Thoracic aorta (tissue), 2 donors: ENCODE measurements at regions not wholly inside any gene's neighbourhood (a gene's known extent, or its start where the extent isn't known, plus 50 kb on each side); places are given as distances from the start of the nearest gene placed in this dataset.

Experiments
- ATAC-seq: fragments of 150-250 bp; one replicate; pipeline ENCODE4 v1.8.0; 2017; ENCODE audit warnings: low read depth; ENCODE audit not compliant: insufficient number of reproducible peaks, low FRiP score
- DNase-seq: peaks from one replicate; pipeline ENCODE4 v3.0.0-alpha.2; 2020; ENCODE audit warnings: low spot score
- H3K27ac ChIP-seq, 2 donors: fragments of 200-600 bp; sonication (generic); 1 replicate in 1 of 2; 2 replicates in 1 of 2; pipeline ENCODE4 v1.5.1; 2016; ENCODE audit warnings: mild to moderate bottlenecking in 2 of 2, moderate library complexity in 2 of 2
- H3K27me3 ChIP-seq: fragments of 200-600 bp; sonication (generic); replicated peaks from 2 replicates; pipeline ENCODE4 v1.6.0; 2016; ENCODE audit warnings: mild to moderate bottlenecking; ENCODE audit not compliant: insufficient read depth
- H3K36me3 ChIP-seq: fragments of 200-600 bp; sonication (generic); one replicate; pipeline ENCODE4 v1.5.1; 2016
- H3K4me1 ChIP-seq, 2 donors: fragments of 200-600 bp; sonication (generic); 1 replicate in 1 of 2; 2 replicates in 1 of 2; pipeline versions ENCODE4 v1.5.1 to v1.6.0; 2016; ENCODE audit warnings: low read depth in 2 of 2, mild to moderate bottlenecking in 1 of 2; ENCODE audit not compliant: control insufficient read depth in 1 of 2
- H3K4me3 ChIP-seq: fragments of 200-600 bp; sonication (generic); 2 replicates; pipeline ENCODE4 v1.5.1; 2016; ENCODE audit warnings: mild to moderate bottlenecking
- H3K9me3 ChIP-seq: fragments of 200-600 bp; sonication (generic); 2 replicates; pipeline ENCODE4 v1.5.1; 2016
- TF ChIP-seq, protein P1 (sequence below): fragments of 200-600 bp; sonication (generic); IDR thresholded peaks from one replicate; pipeline ENCODE4 v1.5.1; 2019; ENCODE audit warnings: antibody characterized with exemption

DNA sequence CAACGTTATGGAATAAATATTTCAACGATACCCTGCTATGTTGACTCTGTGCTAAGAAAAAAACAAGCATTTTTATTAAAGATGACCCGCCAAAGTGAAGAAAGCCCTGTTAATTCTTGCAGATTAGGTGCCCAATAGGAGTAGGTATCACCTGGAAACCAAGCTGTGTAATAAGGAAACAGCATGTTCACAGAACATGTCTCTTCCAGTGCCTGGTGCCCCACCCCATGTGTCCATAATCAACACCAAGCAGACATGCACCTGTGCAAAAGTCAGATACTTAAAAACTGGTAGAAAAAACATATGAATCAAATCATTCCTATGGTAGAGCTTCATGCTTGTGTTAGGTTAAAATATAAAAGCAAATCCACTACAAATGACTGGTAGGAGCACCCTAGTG lies 327.1 kb downstream of the SHANK2 start:
- no peak for ATAC-seq
- Histone ChIP-seq H3K36me3 (no peaks in the 10 kb centered on the region), H3K9me3 (peaks cover 12% of the 10 kb centered on the region), H3K4me1 (no peaks in the 10 kb centered on the region), H3K27me3 (no peaks in the 10 kb centered on the region), H3K4me3 (no peak overlapping the region), H3K27ac (no peak overlapping the region)
- TF ChIP-seq, protein P1, sequence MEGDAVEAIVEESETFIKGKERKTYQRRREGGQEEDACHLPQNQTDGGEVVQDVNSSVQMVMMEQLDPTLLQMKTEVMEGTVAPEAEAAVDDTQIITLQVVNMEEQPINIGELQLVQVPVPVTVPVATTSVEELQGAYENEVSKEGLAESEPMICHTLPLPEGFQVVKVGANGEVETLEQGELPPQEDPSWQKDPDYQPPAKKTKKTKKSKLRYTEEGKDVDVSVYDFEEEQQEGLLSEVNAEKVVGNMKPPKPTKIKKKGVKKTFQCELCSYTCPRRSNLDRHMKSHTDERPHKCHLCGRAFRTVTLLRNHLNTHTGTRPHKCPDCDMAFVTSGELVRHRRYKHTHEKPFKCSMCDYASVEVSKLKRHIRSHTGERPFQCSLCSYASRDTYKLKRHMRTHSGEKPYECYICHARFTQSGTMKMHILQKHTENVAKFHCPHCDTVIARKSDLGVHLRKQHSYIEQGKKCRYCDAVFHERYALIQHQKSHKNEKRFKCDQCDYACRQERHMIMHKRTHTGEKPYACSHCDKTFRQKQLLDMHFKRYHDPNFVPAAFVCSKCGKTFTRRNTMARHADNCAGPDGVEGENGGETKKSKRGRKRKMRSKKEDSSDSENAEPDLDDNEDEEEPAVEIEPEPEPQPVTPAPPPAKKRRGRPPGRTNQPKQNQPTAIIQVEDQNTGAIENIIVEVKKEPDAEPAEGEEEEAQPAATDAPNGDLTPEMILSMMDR, result no peak
- DNase-seq, result no peak

DNA sequence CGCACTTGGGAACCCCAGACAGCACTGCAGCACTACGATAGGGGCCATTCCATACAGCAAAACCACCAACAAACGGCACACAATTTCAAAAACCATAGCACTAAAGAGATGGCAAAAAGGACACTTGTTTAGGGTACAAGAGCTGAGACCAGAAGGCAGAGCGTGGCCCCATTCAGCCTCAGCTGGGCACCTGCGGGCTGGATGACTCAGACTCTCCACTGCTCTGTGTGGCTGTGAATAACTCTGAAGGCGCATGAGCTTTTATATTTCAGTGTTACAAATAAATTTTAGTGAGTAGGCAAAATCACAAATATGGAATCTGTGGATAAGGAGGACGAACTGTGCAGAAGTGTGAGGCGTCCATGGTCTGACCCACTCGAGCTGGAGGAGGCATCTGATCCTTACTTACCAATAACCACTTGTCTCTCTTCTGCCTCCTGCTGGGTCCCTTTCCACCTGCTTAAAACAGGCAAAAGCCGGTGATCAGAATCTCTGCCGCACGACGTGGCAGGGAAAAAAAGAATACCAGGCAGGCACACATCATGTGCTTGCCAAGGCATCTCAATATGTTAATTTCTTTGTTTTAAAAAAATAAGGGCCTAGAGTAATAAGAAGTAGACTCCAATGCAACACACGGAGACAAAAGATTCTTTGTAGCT lies 325.7 kb downstream of the SHANK2 start:
- TF ChIP-seq, protein P1, result no peak
- Histone ChIP-seq H3K4me3 (no peak overlapping the region), H3K27me3 (no peaks in the 10 kb centered on the region), H3K4me1 (no peaks in the 10 kb centered on the region), H3K27ac (no peak overlapping the region), H3K9me3 (peaks cover 8% of the 10 kb centered on the region), H3K36me3 (no peaks in the 10 kb centered on the region)
- ATAC-seq, result no peak
- no peak for DNase-seq

DNA sequence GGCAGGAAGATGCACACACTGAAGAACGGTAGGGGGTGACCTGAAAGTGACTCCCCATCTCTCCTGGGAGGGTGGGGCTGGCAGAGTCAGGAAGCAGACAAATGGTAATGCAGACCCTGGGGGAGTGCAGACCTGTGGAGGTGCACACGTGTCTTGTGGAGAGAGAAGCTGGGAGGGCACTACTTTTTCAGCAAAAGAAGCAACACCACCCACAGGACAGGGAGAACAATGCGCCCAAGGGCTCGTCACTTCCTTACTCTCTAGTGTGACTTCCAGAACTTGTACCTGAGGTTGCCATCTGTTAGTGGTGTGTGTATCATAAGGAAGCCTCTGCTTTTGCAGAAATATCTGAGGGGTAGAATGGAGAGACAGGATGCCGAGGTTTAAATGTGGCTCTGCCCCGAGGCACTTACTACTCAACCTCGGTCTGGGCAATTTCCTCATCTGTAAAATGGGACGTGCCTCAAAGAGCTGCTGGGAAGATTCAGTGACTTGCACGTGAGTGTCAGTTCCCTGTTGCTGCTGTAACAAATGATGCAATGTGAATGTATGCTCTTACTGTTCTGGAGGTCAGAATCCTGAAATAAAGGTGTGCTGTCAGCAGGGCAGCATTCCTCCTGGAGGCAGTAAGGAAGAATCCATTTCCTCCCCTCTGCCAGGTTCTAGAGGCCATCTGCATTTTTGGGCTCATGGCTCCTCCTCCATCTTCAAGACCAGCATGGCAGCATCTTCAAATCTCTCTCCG lies 323.4 kb downstream of the SHANK2 start:
- no peak for ATAC-seq

DNA sequence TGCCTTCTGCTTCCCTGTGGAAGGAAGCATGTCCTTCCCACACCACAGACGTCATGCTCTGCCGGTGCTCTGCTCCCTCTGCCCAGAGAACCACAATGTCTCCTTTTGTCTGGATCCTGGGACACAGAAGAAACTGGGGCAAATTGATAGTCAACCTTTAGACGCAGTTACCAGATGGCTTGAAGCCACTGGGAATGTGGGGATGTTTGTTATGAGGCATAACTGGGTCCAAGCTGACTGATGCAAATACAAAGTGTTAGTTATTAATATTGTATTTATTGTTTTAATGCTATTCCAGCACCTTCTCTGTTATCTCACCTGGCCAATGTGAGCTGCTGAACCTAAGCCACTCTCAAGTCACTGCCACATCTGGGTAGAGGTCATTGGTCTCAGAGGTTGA lies 322.2 kb downstream of the SHANK2 start:
- H3K9me3 ChIP-seq, result peaks cover 3% of the 10 kb centered on the region
- H3K27ac ChIP-seq, result no peak overlapping the region
- H3K4me1 ChIP-seq, result no peaks in the 10 kb centered on the region
- DNase-seq (no peak), ATAC-seq (no peak)
- no peaks in the 10 kb centered on the region for H3K36me3 ChIP-seq
- no peak overlapping the region for H3K4me3 ChIP-seq
- no peaks in the 10 kb centered on the region for H3K27me3 ChIP-seq
- TF ChIP-seq, protein P1, result no peak

More for the DNA sequence above, 323.4 kb downstream of the SHANK2 start:
- Histone ChIP-seq H3K27me3 (no peaks in the 10 kb centered on the region), H3K9me3 (peaks cover 3% of the 10 kb centered on the region), H3K36me3 (no peaks in the 10 kb centered on the region), H3K4me3 (no peak overlapping the region), H3K27ac (no peak overlapping the region), H3K4me1 (no peaks in the 10 kb centered on the region)
- TF ChIP-seq, protein P1, result no peak
- DNase-seq, result no peak

DNA sequence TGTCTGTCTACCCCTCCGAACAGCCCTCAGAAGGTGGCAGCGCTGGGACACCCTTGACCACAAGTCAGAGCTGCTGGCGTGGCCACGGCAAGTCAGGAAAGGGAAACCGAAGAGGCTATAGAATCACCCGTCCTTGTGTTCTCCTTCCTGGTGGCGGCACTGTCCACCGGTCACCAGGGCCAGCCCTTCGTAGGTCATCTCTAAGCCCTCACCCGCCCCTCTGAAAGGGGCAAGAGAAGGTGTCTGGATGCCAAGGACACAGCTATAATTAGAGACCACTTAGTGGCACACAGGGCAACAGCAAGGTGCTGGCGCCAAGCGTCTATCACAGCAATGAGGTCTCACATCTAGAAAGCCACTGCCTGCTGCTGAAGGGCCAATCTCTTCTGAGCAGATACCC lies 320.9 kb downstream of the SHANK2 start:
- no peak overlapping the region for H3K4me3 ChIP-seq
- H3K36me3 ChIP-seq, result no peaks in the 10 kb centered on the region
- ATAC-seq, result no peak
- peaks cover 3% of the 10 kb centered on the region for H3K9me3 ChIP-seq
- no peak for DNase-seq
- H3K27me3 ChIP-seq, result no peaks in the 10 kb centered on the region
- H3K4me1 ChIP-seq, result no peaks in the 10 kb centered on the region
- TF ChIP-seq, protein P1, result no peak
- no peak overlapping the region for H3K27ac ChIP-seq
